GM18858 (cell line): ENCODE measurements at regions not wholly inside any gene's neighbourhood (a gene's known extent, or its start where the extent isn't known, plus 50 kb on each side); places are given as distances from the start of the nearest gene placed in this dataset.

Experiments used
- ATAC-seq: cut with Tn5 transposase; IDR thresholded peaks from one replicate; pipeline ENCODE4 v1.9.1; 2021; ENCODE audit not compliant: unreplicated experiment

DNA sequence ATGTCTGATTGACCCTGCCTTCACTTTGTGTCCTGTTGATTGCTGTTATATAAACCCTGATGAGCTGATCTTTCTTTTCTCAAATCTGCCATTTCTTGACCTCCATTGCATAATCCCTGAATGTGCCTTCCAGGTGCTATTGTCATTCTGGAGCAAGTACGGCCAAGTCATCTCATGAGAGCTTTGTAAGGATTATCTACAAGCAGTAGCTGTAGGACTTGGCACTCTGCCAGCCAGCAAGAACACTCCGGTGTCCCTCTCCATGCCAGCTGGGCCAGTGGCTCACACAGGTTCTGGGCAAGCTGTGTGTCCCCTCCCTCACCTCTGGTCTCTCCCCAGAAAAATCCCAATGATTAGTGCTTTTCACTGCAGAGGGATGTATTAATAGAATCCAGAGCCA lies 348.1 kb downstream of the FOXO1 start:
- ATAC-seq = no peak

DNA sequence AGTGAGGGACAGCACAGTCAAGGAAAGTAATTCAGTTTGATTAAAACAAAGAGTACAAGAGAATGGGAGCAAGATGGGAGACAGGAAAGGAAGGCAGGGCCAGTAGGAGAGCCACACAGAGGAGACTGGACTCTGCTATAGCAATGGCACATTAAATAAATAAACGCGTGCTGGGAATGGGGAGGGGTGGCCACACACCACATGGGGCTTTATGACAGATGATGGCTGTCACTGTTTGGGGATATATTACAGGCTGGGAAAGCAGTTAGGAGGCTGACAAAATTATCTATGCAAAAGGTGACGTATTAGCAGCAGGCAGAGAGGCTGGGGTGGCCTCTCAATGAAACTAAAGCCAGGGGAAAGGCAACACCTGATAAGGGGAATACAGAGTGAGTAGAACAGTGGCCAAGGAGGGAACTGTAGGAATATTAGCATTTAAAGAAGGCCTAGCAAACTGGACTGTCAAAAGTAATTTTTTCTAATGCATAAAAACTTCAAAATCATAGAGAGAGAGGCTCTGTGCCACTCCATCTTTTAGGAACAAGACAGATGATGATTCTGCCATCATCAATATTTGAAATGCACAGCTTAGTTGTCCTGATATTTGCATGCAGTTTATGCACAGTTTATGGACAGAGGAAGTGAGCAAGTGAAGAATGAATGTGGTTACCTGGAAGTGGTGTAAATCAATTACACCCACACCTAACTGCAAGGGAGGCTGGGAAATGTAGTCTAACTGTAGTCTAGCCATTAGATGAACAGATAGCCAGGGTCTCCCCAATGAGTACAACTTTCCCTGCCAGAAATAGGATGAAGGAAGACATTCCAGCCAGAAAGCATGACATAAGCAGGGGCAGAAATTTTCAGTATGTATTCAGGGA lies 346.5 kb downstream of the FOXO1 start:
- ATAC-seq = no peak

DNA sequence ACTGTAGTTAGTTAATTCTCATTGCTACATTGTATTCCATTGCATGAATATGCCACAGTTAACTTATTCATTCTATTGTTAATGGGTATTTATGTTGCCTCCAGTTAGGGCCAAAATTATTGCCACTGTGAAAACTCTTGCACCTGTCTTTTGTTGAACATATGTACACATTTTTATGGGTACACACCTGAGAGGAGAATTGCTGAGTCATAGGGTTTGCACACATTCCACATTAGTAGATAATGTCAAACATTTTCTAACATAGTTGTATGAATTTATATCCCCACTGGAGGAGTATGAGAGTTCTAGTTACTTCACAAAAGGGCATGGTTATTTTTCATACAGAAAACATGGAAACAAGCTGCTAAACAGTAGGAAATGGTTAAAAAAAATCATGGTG lies 338.4 kb downstream of the FOXO1 start:
- no peak for ATAC-seq

DNA sequence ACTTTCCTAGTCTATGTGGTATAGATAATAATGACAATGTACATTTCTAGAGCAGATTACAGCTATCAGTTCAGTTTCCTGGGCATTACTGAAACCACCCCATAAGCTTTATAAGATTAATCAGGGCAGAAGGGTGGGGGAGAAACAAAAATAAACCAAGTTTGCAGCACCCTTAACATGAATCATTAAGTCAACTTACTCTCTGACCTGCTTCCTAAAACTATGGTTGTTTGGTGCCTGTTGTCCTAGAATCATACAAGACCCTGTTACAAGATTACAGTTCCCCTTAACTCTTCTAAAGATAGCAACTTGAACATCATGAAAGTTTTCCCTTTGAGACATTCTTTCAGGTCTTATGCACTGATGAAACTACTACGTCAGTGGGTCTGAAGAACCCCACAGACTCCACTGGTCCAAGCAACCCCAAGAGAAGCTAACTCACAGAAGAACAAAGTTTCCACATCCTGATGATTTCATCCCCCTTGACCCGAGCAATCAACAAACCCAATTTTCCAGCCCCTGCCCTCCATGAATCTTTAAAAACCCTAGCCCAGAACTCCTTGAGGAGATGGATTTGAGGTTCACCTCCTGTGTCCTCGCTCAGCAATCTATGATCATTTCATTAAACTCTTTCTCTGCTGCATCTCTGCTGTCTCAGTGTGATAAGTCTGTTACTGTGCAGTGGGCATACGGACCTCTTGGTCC lies 336.5 kb downstream of the FOXO1 start:
- no peak for ATAC-seq

DNA sequence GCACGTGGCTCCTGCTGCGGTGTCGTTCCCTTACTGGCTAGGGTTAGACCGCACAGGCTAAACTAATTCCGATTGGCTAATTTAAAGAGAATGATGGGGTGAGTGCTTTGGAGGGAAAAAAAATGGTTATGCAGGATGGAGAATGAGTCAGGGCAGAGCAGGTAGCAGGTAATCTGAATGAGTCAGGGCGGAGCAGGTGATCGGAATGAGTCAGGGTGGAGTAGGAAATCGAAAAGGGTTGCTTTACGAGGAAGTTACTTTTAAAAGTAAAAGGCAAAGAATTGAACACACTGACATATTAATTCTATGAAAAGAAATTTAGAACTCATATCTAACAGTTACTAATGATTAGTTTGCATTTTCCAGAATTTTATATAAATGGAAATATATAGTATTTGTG lies 335.5 kb downstream of the FOXO1 start:
- no peak for ATAC-seq

DNA sequence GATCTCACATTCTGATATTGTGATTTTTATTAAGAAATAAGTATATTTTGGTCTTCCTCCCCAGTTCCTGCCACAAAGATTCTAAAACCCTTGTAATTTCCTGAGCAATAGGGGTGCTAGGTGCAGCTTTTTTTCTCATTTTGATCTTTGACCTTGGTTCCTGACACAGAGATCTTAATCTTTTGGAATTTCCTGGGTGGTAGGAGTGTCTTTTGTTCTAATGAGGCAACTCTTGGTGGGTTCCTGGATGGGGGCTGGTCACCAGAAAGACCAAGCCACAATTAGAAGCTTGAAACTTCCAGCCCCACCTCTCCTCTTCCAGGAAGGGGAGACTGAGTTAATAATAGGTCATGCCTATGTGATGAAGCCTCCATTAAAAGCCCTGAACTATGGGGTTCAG lies 334.6 kb downstream of the FOXO1 start:
- no peak for ATAC-seq

DNA sequence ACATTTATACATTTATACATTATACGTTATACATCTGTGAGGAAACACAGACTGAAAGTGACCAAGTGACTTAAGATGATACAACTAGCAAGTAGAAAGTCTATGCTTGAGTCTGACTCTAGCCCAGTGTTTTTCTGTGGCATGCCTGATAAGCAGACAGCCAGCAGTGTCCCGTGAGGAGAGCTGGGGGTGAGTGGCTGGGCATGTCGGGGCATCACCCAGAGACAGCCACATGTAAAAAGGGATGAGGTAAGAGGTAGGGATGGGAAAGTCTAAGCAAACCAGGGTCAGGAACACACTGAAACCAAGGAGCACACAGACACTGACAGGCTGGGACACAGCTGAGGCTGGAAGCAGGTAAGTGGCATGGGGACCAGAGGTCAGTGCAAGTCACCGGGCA lies 333.2 kb downstream of the FOXO1 start:
- ATAC-seq = no peak

DNA sequence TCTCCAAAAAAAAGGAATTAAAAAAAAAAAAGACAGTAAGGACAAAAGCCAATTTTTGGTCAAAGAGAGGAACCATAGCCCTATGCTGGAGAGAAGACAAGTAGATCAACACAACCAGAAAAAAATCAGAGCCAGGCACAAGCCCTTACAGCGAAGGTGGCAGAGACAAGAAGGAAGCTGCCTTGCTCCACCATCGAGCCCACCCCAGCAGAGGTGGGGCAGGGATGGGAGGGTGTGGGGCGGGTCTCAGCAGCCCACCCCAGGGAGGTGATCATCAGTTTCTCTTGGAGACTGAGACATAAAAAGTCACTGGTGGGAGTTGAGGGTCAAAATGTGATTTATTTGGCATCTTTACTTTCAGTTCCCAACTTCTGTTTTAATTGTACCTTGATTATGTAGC lies 332.4 kb downstream of the FOXO1 start:
- ATAC-seq = no peak

DNA sequence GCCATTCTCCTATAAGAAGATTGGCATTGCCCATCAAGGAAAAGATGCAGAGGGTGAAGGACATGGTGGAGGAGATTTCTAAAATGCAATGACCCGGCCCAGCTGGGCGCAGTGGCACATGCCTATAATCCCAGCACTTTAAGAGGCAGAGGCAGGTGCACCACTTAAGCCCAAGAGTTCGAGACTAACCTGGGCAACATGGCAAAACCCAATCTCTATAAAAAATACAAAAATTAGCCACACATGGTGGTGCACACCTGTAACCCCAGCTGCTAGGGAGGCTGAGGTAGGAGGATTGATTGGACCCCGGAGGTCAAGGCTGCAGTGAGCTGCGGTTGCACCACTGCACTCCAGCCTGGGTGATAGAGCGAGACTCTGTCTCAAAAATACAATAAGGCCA lies 331.8 kb downstream of the FOXO1 start:
- ATAC-seq = no peak

DNA sequence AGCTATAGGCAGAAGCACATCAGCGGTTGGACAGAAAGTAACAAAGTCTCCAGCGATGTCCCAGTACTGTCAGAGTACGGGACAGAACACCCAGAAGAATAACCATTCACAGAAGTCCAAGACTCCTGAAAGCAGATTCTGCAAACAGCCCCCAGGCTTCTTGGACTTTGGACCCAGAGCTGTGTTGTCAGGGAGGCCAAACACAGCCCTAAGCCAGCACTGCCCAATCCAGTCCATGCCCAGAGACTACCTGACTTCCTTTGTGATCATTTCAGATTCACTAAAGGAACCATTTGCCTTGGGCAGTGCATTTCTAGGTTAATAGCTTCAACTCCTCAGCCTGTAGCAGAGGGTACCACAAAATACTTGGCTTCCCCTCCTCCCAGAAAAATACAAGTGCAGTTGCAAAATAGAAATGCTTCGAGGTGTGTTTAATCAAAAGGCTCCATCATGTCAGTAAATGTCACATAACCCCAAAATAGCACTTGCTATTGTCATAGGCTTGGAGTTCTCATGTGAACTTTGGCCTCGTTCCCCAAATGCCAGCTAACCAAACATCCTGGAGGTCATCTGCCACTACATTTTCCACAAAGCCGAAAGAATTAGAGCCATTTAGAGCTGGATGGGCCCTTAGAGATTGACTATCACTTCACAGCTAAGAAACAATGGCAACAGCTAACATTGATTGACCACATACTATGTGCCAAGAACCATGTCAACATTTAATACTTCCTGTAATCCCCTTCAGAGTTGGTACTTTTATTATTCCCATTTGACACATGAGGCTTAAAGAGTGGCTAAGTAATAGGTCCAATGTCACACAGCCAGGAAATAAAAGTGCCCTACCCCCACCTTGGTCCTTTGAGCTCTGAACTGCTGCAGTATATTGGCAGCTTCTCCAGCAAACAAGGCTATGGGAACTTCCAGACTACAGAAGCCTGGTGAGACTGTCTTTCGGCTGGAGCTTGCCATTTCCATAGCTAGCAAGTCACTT lies 329.9 kb downstream of the FOXO1 start:
- no peak for ATAC-seq

DNA sequence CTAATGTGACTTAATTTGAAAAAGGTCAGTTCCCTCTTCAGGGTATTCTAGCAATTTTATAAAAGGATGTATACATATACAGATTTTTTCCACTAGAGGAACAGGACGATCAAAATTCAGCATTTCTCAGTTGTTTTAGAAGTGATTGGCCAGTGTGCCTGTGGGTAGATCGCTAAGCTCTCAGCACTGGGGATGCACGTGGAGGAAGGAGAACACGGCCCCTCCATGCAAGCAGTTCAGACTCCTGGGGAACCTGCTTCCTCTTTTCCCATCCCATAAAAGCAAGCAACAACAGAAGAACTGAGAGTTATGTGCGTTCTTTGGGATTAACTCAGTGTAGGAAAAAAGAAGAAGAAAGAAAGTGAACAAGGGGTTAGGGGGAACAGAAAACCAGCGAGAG lies 328.8 kb downstream of the FOXO1 start:
- no peak for ATAC-seq

DNA sequence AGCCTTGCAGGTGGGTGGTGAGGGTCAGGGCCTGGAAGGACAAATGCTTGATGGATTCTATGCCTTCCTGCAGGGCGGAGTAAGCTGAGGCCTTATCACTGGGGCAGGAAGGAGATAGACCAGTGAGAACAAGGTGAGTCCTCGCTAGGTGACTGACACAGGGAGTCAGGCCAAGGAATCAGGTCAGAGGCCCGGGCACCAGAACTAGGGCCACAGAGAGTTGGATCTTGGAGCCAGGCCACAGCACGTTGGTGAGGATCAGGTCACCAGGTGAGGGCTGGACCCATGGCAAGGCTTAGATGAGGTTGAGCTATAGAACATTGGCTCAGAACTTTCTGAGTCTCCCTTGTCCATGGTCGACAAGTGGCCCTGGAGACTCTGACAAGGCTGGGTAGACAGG lies 328.2 kb downstream of the FOXO1 start:
- ATAC-seq = no peak

DNA sequence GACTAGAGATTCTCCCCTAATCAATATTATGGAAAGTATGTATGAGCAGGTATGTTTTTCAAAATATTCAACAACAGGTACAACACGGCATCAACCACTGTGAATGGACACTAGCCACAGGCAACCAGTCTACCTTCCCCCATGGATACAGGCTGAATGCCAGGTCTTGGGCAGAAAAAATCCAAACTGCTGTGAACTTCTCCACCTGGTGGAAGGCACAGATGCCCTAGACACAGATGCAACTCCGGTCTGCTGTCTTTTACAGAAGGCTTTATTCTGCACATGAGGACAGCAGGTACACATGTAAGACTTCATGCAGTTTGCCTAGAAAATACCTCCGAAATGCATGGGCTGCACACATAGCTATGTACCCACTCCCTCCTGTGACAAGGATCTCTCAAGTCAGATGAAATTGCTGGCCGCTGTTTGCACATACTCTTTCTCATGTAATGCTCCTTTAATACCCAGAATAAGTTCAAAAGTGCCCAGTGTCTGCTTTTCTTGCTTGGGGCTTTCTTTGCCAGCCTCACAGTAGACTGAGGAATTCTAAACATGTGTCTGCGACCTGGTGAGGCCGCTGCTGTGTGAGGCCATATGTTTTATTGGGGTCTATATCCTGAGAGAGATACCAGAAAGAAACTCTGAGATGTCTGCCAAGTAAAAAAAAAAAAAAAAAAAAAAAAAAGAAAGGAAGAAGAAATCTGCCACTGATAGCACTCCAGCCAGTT lies 325.9 kb downstream of the FOXO1 start:
- no peak for ATAC-seq

DNA sequence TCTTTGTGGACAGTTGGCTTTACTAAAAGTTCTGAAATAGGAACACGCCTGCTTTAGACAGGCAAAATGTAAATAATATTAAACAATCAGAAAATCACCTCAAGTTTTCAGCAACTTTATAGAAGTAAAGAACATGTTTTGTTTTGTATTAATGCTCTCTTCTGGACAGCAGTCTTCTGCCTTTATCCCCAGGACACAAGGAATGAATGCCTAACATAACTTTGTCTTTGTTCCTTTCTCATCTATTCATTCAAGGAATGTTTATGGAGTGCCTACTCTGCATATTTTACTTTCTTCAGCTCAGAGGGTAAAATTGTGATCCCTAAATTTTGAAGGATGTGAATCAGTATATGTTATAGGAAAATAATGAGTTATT lies 325.4 kb downstream of the FOXO1 start:
- ATAC-seq = no peak

DNA sequence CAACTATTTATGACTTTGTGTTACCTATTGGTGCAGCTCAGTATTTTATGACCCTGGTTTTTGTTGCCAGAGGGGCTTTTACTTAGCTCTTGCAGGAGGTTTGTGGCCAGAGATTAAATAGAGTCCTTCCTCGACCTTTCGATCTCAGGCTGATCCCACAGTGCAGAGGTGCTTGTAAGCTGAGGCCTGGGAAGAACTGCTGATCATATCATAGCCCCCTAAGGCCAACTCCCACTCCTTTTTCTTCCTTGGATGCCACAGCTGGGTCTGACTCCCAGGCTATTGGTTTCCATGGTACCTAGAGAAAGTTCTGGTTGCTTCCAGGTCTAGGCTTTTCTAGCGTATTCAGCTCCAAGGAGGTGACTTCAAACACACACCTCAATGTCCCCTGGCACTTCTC lies 324.9 kb downstream of the FOXO1 start:
- no peak for ATAC-seq

DNA sequence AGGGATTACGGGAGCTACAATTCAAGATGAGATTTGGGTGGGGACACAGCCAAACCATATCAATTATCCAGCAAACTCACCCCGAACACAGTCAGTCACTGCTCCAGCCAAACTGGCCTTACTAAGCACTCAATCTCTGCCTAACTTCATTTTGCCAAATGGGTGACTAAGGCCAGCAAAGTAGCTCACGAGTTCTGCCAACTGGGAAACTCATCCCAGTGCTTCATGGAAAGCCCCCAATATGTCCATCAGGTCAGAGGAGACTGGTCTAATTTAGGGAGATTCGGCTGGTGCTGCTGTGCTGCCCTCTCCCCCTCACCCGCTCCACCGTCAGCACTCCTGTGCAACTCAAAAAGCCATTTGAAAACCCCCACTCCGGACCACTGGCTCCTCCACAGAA lies 324.0 kb downstream of the FOXO1 start:
- no peak for ATAC-seq

DNA sequence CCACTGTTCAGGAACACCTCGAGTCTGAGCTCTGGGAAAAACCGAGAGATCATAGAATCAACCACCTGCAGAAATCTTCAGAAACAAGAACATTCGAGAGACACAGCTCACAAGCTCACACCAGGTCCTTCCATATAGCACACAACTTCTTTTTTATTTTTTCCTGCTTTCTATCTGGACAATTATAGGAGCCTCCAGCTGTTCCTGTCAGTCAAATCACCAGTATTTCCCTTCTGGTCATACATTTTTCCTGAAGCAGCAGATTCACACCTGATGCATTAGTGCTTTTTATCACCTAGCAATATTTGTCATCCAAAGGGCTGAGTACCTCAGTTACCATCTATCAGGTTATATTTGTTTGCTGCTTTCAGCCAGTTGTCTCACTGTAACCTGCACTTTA lies 323.5 kb downstream of the FOXO1 start:
- ATAC-seq = no peak

DNA sequence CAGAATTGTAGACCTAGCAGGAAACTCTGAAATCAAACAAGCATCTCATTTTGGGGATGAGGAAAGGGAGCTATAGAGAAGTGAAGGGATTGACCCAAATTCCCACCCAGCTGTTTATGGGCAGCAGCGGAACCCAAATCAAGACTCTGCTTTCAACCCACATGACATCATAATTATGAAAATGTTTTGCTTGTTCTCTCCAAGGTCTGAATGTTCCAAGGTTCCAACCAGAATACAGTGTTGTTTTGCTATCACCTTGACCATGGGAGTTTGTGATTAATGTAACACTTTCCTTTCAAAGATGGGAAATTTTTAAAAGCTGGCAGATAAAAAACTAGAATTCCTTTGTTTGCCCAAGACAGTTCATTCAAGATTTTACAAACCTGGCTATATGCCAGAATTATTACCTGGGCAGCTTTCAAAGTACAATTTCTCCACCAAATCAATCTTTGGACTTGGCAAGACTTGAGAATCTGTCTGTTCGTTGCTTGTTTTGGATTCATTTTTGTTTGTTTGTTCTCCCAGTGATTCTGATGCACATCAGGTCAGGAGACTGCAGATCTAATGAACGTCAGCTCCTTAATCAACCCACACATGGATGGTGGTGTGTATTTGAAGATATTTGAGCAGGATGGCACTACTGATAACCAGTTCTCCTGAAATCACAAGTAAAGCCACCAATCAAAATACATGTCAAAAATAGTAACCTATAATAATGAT lies 322.7 kb downstream of the FOXO1 start:
- no peak for ATAC-seq

DNA sequence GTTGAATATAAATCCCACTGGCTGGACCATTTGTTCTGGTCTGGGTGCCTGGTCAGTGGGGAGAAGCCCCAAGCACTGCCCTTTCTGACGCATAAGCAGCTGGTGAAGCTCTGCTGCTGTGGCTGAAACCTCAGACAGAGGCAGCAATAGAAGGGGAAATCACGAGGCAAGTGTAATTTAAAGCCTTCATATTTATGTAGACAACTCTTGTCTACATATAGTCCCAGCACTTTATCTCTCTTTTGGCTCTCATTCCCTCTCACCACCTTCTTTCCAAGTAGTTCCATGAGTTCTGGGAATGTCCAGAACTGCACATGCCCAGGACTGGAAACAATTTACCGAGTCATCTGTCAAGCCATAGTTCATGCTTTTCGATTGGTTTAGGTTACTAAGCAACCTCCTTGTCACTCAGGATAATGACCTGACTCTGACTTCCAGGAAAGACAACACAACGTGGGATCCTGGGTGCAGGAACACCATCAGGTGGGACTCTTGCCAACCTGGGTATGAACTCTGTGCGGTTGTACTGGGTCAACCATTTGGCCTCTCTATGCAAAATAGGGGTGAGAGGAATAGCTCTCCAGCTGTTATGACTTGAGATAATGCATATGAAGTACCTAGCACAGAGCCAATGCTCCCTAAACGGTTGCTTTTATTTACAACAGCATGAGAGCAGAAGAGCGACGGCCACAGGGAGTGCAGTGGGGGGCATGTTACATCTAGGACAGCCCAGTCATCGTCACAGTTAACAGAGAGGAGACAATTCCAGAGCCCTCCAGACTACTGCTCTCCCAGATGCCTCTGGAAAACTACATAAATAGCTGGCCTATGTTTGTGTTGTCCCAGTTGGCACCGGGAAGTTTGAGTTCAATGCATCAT lies 321.9 kb downstream of the FOXO1 start:
- ATAC-seq = no peak
